ENCODE measurements at regions not wholly inside any gene's neighbourhood (a gene's known extent, or its start where the extent isn't known, plus 50 kb on each side); places are given as distances from the start of the nearest gene placed in this dataset.

GRCh38 chr12:23014749-23015148 is 389.8 kb downstream of the ETNK1 start:
- peak; percentile 35 for TF ChIP-seq CTCF (IDR thresholded peaks at IDR 0.05; ENCODE audit: low read depth, low read length)
- no peak for TF ChIP-seq EZH2phosphoT487 (IDR thresholded peaks at IDR 0.05; ENCODE audit: low read depth)
